Sigmoid colon (tissue), 4 donors: ENCODE measurements at regions not wholly inside any gene's neighbourhood (a gene's known extent, or its start where the extent isn't known, plus 50 kb on each side); places are given as distances from the start of the nearest gene placed in this dataset.
"Not testable (repeated sequence)": the region's sequence is repeated elsewhere in the genome, so short reads cannot be mapped to it uniquely, and the experiment has no call there.

Experiments
- CTCF ChIP-seq, 4 experiments: fragments of 450-650 bp in 3 of 4; fragments of 200-600 bp in 1 of 4; IDR thresholded peaks; one replicate each; pipeline ENCODE4 v1.5.1; 2016 to 2019; ENCODE audit warnings: antibody characterized with exemption in 4 of 4, mild to moderate bottlenecking in 3 of 4, moderate library complexity in 2 of 4
- EP300 ChIP-seq, 4 donors: sonication (generic); formaldehyde crosslinking; IDR thresholded peaks; one replicate each; pipeline ENCODE4 v1.6.1; 2017; ENCODE audit warnings: antibody characterized with exemption in 4 of 4
- POLR2A ChIP-seq, 2 donors: fragments of 450-650 bp; IDR thresholded peaks; one replicate each; pipeline ENCODE4 v1.6.1; 2016; ENCODE audit warnings: antibody characterized with exemption in 2 of 2, mild to moderate bottlenecking in 2 of 2, moderate library complexity in 2 of 2
- POLR2AphosphoS5 ChIP-seq, 4 donors: sonication (generic); formaldehyde crosslinking; IDR thresholded peaks; one replicate each; pipeline ENCODE4 v1.6.1; 2017; ENCODE audit warnings: antibody characterized with exemption in 4 of 4

- TF ChIP-seq POLR2A, CTCF, POLR2AphosphoS5, EP300 (IDR thresholded peaks at IDR 0.05): not testable (repeated sequence)
Observed at GRCh38 chr5:57735279-57736153, 252.9 kb upstream of the ACTBL2 start.
